ENCODE measurements at regions not wholly inside any gene's neighbourhood (a gene's known extent, or its start where the extent isn't known, plus 50 kb on each side); places are given as distances from the start of the nearest gene placed in this dataset.

DNA sequence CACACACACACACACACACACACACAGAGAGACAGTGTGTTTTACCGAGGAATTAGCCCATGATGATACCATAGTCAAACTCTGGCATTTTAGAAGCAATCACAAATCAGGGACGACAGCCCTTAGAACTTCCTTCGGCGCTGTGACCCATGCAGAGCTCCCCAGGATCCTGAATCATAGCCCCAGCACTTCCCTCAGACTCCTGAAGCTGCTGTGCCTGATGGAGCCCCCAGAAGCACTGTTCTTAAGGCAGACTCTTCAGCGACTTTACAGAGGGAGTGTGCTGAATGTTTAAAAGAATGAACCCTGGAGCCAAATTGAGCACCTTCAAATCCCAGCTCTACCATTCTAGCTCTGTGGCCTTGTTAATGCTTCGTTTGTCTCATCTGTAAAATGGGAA is 89.3 kb upstream of the LIPC start:
- Histone ChIP-seq H3K36me3 (ENCODE audit: insufficient read depth, low read length, poor library complexity, severe bottlenecking) (no peaks in the 10 kb centered on the region), H3K27ac (ENCODE audit: low read depth, low read length, poor library complexity, severe bottlenecking) (no peak overlapping the region), H3K4me1 (ENCODE audit: insufficient read depth, low read length, poor library complexity, severe bottlenecking) (no peaks in the 10 kb centered on the region), H3K27me3 (replicated peaks; ENCODE audit: insufficient read depth, low read depth, low read length, poor library complexity) (no peaks in the 10 kb centered on the region), H3K9me3 (ENCODE audit: low read depth, low read length, poor library complexity, severe bottlenecking) (no peaks in the 10 kb centered on the region), H3K4me3 (ENCODE audit: low read depth, low read length, poor library complexity, severe bottlenecking) (no peak overlapping the region)
- TF ChIP-seq, protein P1, sequence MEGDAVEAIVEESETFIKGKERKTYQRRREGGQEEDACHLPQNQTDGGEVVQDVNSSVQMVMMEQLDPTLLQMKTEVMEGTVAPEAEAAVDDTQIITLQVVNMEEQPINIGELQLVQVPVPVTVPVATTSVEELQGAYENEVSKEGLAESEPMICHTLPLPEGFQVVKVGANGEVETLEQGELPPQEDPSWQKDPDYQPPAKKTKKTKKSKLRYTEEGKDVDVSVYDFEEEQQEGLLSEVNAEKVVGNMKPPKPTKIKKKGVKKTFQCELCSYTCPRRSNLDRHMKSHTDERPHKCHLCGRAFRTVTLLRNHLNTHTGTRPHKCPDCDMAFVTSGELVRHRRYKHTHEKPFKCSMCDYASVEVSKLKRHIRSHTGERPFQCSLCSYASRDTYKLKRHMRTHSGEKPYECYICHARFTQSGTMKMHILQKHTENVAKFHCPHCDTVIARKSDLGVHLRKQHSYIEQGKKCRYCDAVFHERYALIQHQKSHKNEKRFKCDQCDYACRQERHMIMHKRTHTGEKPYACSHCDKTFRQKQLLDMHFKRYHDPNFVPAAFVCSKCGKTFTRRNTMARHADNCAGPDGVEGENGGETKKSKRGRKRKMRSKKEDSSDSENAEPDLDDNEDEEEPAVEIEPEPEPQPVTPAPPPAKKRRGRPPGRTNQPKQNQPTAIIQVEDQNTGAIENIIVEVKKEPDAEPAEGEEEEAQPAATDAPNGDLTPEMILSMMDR (conservative IDR thresholded peaks at IDR 0.05; ENCODE audit: low read depth, low read length) = no peak
- no peak for TF ChIP-seq EZH2 (IDR thresholded peaks at IDR 0.05; ENCODE audit: borderline replicate concordance, low read depth, low read length, poor library complexity, severe bottlenecking)
- BruUV-seq (replicated peaks) = no TSS peak
- ChIA-PET POLR2A (ENCODE audit: low non-redundant PET) (no interaction called here), CTCF (no interaction called here)
- intact Hi-C loops (cut with micrococcal nuclease; ENCODE audit: unreplicated experiment) = no loop called here
- no peak for DNase-seq (ENCODE audit: low spot score)

DNA sequence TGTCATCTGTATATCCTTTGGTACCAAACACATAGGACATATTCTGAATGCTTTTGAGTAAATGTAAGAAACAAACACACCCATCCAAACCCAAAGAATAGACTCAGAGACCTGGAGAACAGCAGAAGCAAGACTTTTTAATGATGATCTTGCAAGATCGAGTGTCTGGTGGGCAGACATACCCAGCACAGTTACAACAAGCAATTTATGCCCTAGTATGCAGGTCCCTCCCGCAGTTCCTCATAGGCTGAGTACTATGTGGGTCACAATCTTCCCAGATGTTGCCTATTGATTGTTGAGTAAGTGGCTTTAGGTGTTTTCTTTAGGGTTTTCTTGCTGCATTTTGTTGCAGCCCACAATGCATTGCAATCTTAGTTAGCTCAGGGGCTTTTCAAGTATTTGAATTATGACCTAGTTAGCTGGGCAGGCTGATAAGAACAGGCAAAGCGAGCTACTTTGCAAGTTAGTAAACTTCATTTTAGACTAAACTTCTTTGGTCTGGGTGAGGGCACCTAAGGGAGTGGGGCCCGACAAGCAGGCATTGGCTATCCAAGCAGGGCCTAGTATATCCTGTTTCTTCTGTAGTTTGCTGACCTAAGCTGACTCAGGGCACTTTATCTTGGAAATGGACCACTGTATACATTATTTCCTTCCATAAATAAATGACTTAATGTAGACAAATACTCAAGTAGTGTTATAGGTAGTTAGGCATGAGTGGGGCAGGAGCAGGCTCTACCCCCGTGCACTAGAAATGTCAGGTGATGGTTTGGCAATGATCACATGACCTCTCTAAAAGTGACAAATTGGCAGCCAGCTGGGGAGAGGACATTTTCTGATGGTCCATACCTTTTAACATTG is 87.3 kb upstream of the LIPC start:
- CTCF ChIA-PET = no interaction called here
- intact Hi-C loops (cut with micrococcal nuclease; ENCODE audit: unreplicated experiment) = no loop called here
- POLR2A ChIA-PET (ENCODE audit: low non-redundant PET) = no interaction called here

DNA sequence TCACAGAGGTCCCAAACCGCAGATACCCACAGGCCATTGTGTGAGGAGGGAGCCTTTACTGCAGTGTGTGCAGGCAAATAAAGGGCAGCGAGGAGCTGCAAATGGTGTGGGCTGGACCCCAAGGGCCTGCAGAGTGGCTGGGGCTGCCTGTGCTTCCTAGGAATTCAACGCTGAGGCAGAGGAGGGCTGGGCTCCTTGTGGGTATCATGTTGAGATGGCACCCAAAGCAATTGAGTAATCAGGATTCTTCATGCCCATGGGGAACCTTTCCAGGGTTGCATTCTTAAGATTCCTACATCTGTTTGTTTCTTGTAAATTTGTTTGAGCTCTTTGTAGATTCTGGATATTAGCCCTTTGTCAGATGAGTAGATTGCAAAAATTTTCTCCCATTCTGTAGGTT is 85.4 kb upstream of the LIPC start:
- ChIA-PET POLR2A (ENCODE audit: low non-redundant PET) (no interaction called here), CTCF (no interaction called here)
- no peak overlapping the region for H3K27ac ChIP-seq (ENCODE audit: low read depth, low read length, poor library complexity, severe bottlenecking)
- no peaks in the 10 kb centered on the region for H3K9me3 ChIP-seq (ENCODE audit: low read depth, low read length, poor library complexity, severe bottlenecking)
- no peaks in the 10 kb centered on the region for H3K27me3 ChIP-seq (replicated peaks; ENCODE audit: insufficient read depth, low read depth, low read length, poor library complexity)
- intact Hi-C loops (cut with micrococcal nuclease; ENCODE audit: unreplicated experiment) = no loop called here
- no peaks in the 10 kb centered on the region for H3K36me3 ChIP-seq (ENCODE audit: insufficient read depth, low read length, poor library complexity, severe bottlenecking)
- TF ChIP-seq EZH2 (IDR thresholded peaks at IDR 0.05; ENCODE audit: borderline replicate concordance, low read depth, low read length, poor library complexity, severe bottlenecking) = no peak
- TF ChIP-seq, protein P1 (conservative IDR thresholded peaks at IDR 0.05; ENCODE audit: low read depth, low read length) = no peak
- H3K4me1 ChIP-seq (ENCODE audit: insufficient read depth, low read length, poor library complexity, severe bottlenecking) = peaks cover under 1% of the 10 kb centered on the region
- no TSS peak for BruUV-seq (replicated peaks)
- DNase-seq (ENCODE audit: low spot score) = peak; percentile 37
- no peak overlapping the region for H3K4me3 ChIP-seq (ENCODE audit: low read depth, low read length, poor library complexity, severe bottlenecking)

More for the DNA sequence above, 87.3 kb upstream of the LIPC start:
- no peak overlapping the region for H3K27ac ChIP-seq (ENCODE audit: low read depth, low read length, poor library complexity, severe bottlenecking)
- no TSS peak for BruUV-seq (replicated peaks)
- no peaks in the 10 kb centered on the region for H3K9me3 ChIP-seq (ENCODE audit: low read depth, low read length, poor library complexity, severe bottlenecking)
- TF ChIP-seq EZH2 (IDR thresholded peaks at IDR 0.05; ENCODE audit: borderline replicate concordance, low read depth, low read length, poor library complexity, severe bottlenecking) = no peak
- TF ChIP-seq, protein P1 (conservative IDR thresholded peaks at IDR 0.05; ENCODE audit: low read depth, low read length) = no peak
- H3K4me3 ChIP-seq (ENCODE audit: low read depth, low read length, poor library complexity, severe bottlenecking) = no peak overlapping the region
- no peaks in the 10 kb centered on the region for H3K27me3 ChIP-seq (replicated peaks; ENCODE audit: insufficient read depth, low read depth, low read length, poor library complexity)
- H3K36me3 ChIP-seq (ENCODE audit: insufficient read depth, low read length, poor library complexity, severe bottlenecking) = no peaks in the 10 kb centered on the region
- no peak for DNase-seq (ENCODE audit: low spot score)
- no peaks in the 10 kb centered on the region for H3K4me1 ChIP-seq (ENCODE audit: insufficient read depth, low read length, poor library complexity, severe bottlenecking)
